Ishikawa (cell line): ENCODE measurements at regions not wholly inside any gene's neighbourhood (a gene's known extent, or its start where the extent isn't known, plus 50 kb on each side); places are given as distances from the start of the nearest gene placed in this dataset.

Experiments
- CEBPB ChIP-seq: IDR thresholded peaks from 2 replicates; pipeline ENCODE4 v1.6.1; 2012
- EP300 ChIP-seq: IDR thresholded peaks from 2 replicates; pipeline ENCODE4 v1.6.1; 2012; ENCODE audit warnings: borderline replicate concordance
- NFIC ChIP-seq: IDR thresholded peaks from 2 replicates; pipeline ENCODE4 v1.6.1; 2012
- TAF1 ChIP-seq: IDR thresholded peaks from 2 replicates; pipeline ENCODE4 v1.6.1; 2012; ENCODE audit warnings: low read depth, mild to moderate bottlenecking
- TF ChIP-seq, protein P1 (sequence below): IDR thresholded peaks from 2 replicates; pipeline ENCODE4 v1.6.1; 2012

DNA sequence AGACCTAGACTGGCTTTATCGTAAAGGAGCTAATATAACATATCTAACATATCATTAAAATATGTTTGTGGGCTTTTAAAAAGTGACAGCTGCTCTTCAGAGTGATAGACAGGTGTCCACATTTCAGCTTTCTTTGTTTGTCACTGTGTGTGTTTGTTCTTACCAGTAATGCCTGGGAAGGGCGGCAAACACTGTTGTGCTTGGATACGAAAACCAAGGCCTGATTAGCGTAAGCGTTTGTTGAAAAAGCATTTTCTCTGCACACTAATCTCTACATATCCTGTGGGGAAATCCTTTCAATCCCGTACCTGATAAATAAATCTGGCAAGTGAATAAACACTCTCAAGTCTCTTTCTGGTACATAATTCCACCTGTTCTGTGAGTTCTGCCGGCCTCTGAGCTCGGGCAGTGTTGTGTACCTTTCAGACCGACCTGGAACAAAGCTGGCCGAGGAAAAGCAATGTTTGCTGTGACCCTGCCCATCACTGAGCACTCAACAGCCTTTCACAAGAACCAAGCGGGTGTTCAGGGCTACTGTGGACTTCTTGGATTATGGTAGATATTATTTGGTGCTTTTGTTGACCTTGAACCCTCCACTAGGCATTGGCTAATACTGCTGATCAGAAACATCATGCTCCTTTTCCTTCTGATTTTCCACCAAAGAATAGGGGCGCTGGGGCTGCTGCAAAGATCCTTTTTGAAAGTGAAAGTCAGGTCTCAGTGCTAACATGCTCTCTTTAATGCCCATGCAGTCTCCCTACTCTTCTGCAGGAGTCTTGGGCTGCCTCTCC is 100.4 kb downstream of the CD83 start:
- no peak for TF ChIP-seq TAF1
- no peak for TF ChIP-seq CEBPB
- no peak for TF ChIP-seq NFIC
- TF ChIP-seq, protein P1, sequence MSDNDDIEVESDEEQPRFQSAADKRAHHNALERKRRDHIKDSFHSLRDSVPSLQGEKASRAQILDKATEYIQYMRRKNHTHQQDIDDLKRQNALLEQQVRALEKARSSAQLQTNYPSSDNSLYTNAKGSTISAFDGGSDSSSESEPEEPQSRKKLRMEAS, result no peak
- TF ChIP-seq EP300, result no peak
